Immature natural killer cell (primary cell): ENCODE measurements at regions not wholly inside any gene's neighbourhood (a gene's known extent, or its start where the extent isn't known, plus 50 kb on each side); places are given as distances from the start of the nearest gene placed in this dataset.

Experiments used
- DNase-seq, 3 donors: peaks; one replicate each; pipeline ENCODE4 v3.0.0; 2022; ENCODE audit warnings: mixed read lengths in 1 of 3
- H3K27ac Mint-ChIP-seq, 6 donors: one replicate each; pipeline ENCODE4 v1.8.0; 2020; ENCODE audit warnings: mixed read lengths in 6 of 6, mild to moderate bottlenecking in 5 of 6, inconsistent platforms in 4 of 6, moderate library complexity in 3 of 6
- H3K27me3 Mint-ChIP-seq, 3 donors: one replicate each; pipeline ENCODE4 v1.8.0; 2020 to 2021; ENCODE audit warnings: low read depth in 3 of 3, mild to moderate bottlenecking in 3 of 3, mixed read lengths in 3 of 3, moderate library complexity in 3 of 3, inconsistent platforms in 1 of 3
- H3K36me3 Mint-ChIP-seq, 3 donors: one replicate each; pipeline ENCODE4 v1.8.0; 2020; ENCODE audit warnings: mixed read lengths in 3 of 3, inconsistent platforms in 2 of 3, mild to moderate bottlenecking in 2 of 3
- H3K4me1 Mint-ChIP-seq, 2 donors: one replicate each; pipeline ENCODE4 v1.8.0; 2020; ENCODE audit warnings: inconsistent platforms in 2 of 2, mild to moderate bottlenecking in 2 of 2, mixed read lengths in 2 of 2, moderate library complexity in 1 of 2
- H3K4me3 Mint-ChIP-seq, 5 donors: one replicate each; pipeline ENCODE4 v1.8.0; 2020; ENCODE audit warnings: mild to moderate bottlenecking in 5 of 5, mixed read lengths in 5 of 5, inconsistent platforms in 3 of 5, moderate library complexity in 3 of 5
- H3K9me3 Mint-ChIP-seq, 6 donors: one replicate each; pipeline ENCODE4 v1.8.0; 2020; ENCODE audit warnings: mild to moderate bottlenecking in 6 of 6, mixed read lengths in 6 of 6, inconsistent platforms in 4 of 6, moderate library complexity in 3 of 6

GRCh38 chr3:31043184-31043819 is 148.8 kb upstream of the GADL1 start:
- no peak for DNase-seq
- Mint-ChIP-seq H3K4me3 (no peak overlapping the region), H3K27ac (no peak overlapping the region), H3K9me3 (peaks cover 2 to 15% (median 5%) of the 10 kb centered on the region in 6 donors), H3K4me1 (no peaks in the 10 kb centered on the region), H3K36me3 (peaks cover 0 to 3% (median 0%) of the 10 kb centered on the region in 3 donors), H3K27me3 (peaks cover 0 to 4% (median 2%) of the 10 kb centered on the region in 3 donors)

GRCh38 chr3:31047673-31048072 is 153.2 kb upstream of the GADL1 start:
- DNase-seq, result no peak
- H3K9me3 Mint-ChIP-seq, result peaks cover 2 to 11% (median 6%) of the 10 kb centered on the region in 6 donors
- H3K27me3 Mint-ChIP-seq, result peaks cover 0 to 4% (median 2%) of the 10 kb centered on the region in 3 donors
- no peaks in the 10 kb centered on the region for H3K4me1 Mint-ChIP-seq
- no peak overlapping the region for H3K4me3 Mint-ChIP-seq
- H3K27ac Mint-ChIP-seq, result no peak overlapping the region
- peaks cover 0 to 3% (median 0%) of the 10 kb centered on the region in 3 donors for H3K36me3 Mint-ChIP-seq

DNA sequence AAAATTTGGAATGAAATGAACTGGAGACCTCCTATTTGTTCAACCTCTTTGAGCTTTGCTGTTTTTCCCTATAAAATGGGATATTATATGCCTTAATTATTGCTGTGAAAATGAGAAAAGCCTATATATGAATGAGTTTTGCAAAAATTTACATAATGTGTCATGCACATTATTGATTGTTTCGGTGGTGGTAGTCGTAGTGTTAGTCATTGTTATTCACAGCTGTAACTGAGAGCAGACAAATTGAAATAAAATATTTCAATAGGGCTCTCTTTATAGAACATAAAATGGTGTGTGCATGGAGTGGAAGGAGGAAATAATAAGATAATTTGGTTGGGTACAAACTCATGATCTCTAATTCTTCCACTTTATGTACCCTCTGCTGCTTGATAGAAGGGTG is 153.7 kb upstream of the GADL1 start:
- peaks cover 0 to 9% (median 4%) of the 10 kb centered on the region in 6 donors for H3K9me3 Mint-ChIP-seq
- DNase-seq, result no peak
- H3K27ac Mint-ChIP-seq, result no peak overlapping the region
- H3K4me3 Mint-ChIP-seq, result no peak overlapping the region
- H3K27me3 Mint-ChIP-seq, result peaks cover 0 to 4% (median 0%) of the 10 kb centered on the region in 3 donors
- H3K36me3 Mint-ChIP-seq, result peaks cover 0 to 3% (median 0%) of the 10 kb centered on the region in 3 donors
- no peaks in the 10 kb centered on the region for H3K4me1 Mint-ChIP-seq

- H3K4me1 Mint-ChIP-seq, result no peaks in the 10 kb centered on the region
- no peak overlapping the region for H3K4me3 Mint-ChIP-seq
- H3K9me3 Mint-ChIP-seq, result peaks cover 0 to 9% (median 0%) of the 10 kb centered on the region in 6 donors
- no peak for DNase-seq
- no peaks in the 10 kb centered on the region for H3K36me3 Mint-ChIP-seq
- no peak overlapping the region for H3K27ac Mint-ChIP-seq
- peaks cover 0 to 4% (median 0%) of the 10 kb centered on the region in 3 donors for H3K27me3 Mint-ChIP-seq
Measured at GRCh38 chr3:31050296-31050695, 155.8 kb upstream of the GADL1 start.

- Mint-ChIP-seq H3K27ac (no peak overlapping the region), H3K4me3 (no peak overlapping the region), H3K9me3 (peaks cover 0 to 11% (median 0%) of the 10 kb centered on the region in 6 donors), H3K4me1 (no peaks in the 10 kb centered on the region), H3K27me3 (peaks cover 0 to 4% (median 0%) of the 10 kb centered on the region in 3 donors), H3K36me3 (no peaks in the 10 kb centered on the region)
- DNase-seq, result no peak
Measured at GRCh38 chr3:31051226-31051625, 156.8 kb upstream of the GADL1 start.

GRCh38 chr3:31053299-31053698 is 158.8 kb upstream of the GADL1 start:
- H3K27me3 Mint-ChIP-seq, result peaks cover 0 to 3% (median 2%) of the 10 kb centered on the region in 3 donors
- no peaks in the 10 kb centered on the region for H3K4me1 Mint-ChIP-seq
- peaks cover 0 to 13% (median 0%) of the 10 kb centered on the region in 6 donors for H3K9me3 Mint-ChIP-seq

DNA sequence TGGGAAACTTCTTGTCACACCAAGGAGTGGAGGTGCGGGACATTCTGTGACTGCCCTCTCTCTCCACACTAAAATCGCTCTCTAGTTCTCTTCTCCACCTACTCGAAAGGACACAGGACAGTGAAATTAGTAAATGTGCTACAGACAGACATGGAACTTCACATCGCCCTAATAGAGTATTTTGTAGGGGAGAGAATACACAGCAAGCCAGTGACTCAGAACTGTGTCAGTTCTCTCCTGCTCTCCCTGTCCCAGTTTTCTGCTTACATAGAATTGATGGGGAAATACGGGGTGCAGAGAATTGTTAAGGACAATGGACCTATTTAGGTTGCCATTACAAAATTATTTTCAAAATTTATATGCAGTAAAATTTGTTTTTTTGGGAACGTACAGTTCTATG is 159.6 kb upstream of the GADL1 start:
- Mint-ChIP-seq H3K9me3 (peaks cover 3 to 15% (median 5%) of the 10 kb centered on the region in 6 donors), H3K36me3 (no peaks in the 10 kb centered on the region), H3K27me3 (peaks cover 0 to 3% (median 2%) of the 10 kb centered on the region in 3 donors), H3K4me1 (no peaks in the 10 kb centered on the region), H3K27ac (no peak overlapping the region), H3K4me3 (no peak overlapping the region)
- DNase-seq, result no peak

More at GRCh38 chr3:31053299-31053698, 158.8 kb upstream of the GADL1 start:
- H3K27ac Mint-ChIP-seq, result no peak overlapping the region
- no peak overlapping the region for H3K4me3 Mint-ChIP-seq
- no peak for DNase-seq
- no peaks in the 10 kb centered on the region for H3K36me3 Mint-ChIP-seq

DNA sequence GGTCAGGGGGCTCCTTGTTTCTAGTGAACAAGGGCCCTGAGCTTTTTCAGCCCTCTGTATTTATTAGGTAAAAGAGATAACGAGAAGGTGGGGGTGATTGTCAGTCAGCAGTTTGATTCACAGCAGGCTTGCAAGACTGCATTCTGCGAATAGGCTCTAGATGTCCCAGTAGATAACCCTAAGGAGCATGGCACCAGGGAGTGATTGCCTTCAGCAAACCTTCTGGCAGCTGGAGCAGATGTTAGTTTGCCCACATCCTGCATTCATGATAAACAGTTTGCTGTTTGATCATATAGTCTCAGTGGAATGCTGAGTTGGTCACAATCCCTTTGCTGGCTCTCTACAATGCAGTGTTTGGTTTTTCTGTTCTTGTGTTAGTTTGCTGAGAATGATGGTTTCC is 161.3 kb upstream of the GADL1 start:
- Mint-ChIP-seq H3K9me3 (peaks cover 8 to 15% (median 10%) of the 10 kb centered on the region in 6 donors), H3K27me3 (peaks cover 2 to 3% (median 2%) of the 10 kb centered on the region in 3 donors), H3K36me3 (peaks cover 0 to 8% (median 0%) of the 10 kb centered on the region in 3 donors), H3K27ac (no peak overlapping the region), H3K4me3 (no peak overlapping the region), H3K4me1 (no peaks in the 10 kb centered on the region)
- no peak for DNase-seq

GRCh38 chr3:31057891-31058290 is 163.4 kb upstream of the GADL1 start:
- no peak overlapping the region for H3K27ac Mint-ChIP-seq
- peaks cover 2% of the 10 kb centered on the region in 3 donors for H3K27me3 Mint-ChIP-seq
- peaks cover 0 to 9% (median 3%) of the 10 kb centered on the region in 3 donors for H3K36me3 Mint-ChIP-seq
- no peak for DNase-seq
- no peak overlapping the region for H3K4me3 Mint-ChIP-seq
- no peaks in the 10 kb centered on the region for H3K4me1 Mint-ChIP-seq
- peaks cover 8 to 15% (median 10%) of the 10 kb centered on the region in 6 donors for H3K9me3 Mint-ChIP-seq

DNA sequence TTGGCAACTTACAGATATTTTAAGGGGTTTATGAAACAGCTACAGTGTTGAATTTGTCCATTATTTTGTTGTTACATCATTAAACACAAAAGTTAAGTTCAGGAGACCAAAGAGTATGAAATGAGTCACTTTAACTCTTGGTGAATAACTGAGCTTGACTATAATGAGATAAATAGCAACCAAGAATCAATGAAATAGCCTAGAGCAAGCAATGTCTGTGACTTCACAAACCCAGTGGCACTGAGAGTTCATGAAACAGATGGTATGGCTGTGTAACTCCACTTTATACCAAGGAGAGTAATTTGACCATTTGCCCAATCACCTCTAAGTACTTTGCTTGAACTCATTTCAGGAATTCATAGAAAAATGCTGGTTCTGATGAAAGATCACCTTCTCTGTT is 169.6 kb upstream of the GADL1 start:
- DNase-seq, result no peak
- H3K9me3 Mint-ChIP-seq, result peaks cover 5 to 8% (median 6%) of the 10 kb centered on the region in 6 donors
- no peak overlapping the region for H3K27ac Mint-ChIP-seq
- H3K36me3 Mint-ChIP-seq, result peaks cover 0 to 9% (median 3%) of the 10 kb centered on the region in 3 donors
- no peak overlapping the region for H3K4me3 Mint-ChIP-seq
- peaks cover 0 to 6% (median 2%) of the 10 kb centered on the region in 3 donors for H3K27me3 Mint-ChIP-seq
- H3K4me1 Mint-ChIP-seq, result no peaks in the 10 kb centered on the region

DNA sequence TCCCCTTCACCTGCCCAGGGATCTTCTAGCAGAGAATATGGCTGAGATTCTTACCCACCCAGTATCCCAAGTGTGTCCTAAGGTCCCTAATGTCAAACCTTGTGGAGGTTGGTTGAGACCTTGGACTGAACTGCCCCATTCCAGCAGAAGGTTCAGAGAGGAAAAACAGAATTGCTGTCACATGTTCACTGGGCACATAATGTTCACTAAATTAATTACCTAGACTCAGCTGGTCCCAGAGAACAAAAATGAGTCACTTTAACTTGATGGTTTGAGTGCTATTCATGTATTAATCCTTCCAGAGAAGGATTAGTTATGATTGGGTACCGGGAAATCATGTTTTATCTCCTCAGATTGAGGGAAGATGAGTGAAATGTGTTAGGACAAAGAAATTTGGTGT is 171.3 kb upstream of the GADL1 start:
- H3K27ac Mint-ChIP-seq, result no peak overlapping the region
- H3K4me1 Mint-ChIP-seq, result no peaks in the 10 kb centered on the region
- H3K27me3 Mint-ChIP-seq, result peaks cover 0 to 6% (median 0%) of the 10 kb centered on the region in 3 donors
- peaks cover 0 to 6% (median 0%) of the 10 kb centered on the region in 6 donors for H3K9me3 Mint-ChIP-seq
- peaks cover 0 to 3% (median 1%) of the 10 kb centered on the region in 3 donors for H3K36me3 Mint-ChIP-seq
- H3K4me3 Mint-ChIP-seq, result no peak overlapping the region
- DNase-seq, result no peak

GRCh38 chr3:31067004-31067403 is 172.5 kb upstream of the GADL1 start:
- no peak for DNase-seq
- H3K27me3 Mint-ChIP-seq, result peaks cover 0 to 6% (median 0%) of the 10 kb centered on the region in 3 donors
- no peak overlapping the region for H3K4me3 Mint-ChIP-seq
- H3K27ac Mint-ChIP-seq, result no peak overlapping the region
- H3K9me3 Mint-ChIP-seq, result peaks cover 0 to 4% (median 0%) of the 10 kb centered on the region in 6 donors
- peaks cover 0 to 3% (median 0%) of the 10 kb centered on the region in 3 donors for H3K36me3 Mint-ChIP-seq
- no peaks in the 10 kb centered on the region for H3K4me1 Mint-ChIP-seq

DNA sequence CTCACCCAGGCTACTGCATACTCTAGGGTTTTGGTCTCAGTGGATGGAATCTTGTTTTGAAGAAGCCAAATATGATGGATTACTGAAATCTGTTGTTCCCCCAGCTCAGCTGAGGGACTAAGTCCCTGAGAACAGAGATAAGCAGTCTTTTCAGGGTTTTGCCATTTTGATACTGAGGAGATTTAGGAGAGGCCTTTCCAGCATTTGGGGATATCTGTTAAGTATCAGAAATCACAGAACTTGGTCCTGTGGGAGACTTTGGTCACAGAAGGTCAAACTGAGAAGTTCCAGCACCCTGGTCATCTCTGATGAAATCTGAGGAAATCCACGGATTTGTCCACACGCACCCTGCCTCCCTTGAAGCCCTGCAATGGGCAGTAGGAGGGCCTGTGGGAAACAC is 181.0 kb upstream of the GADL1 start:
- Mint-ChIP-seq H3K27ac (no peak overlapping the region), H3K4me1 (no peaks in the 10 kb centered on the region), H3K27me3 (peaks cover 0 to 5% (median 2%) of the 10 kb centered on the region in 3 donors), H3K4me3 (no peak overlapping the region), H3K9me3 (no peaks in the 10 kb centered on the region), H3K36me3 (no peaks in the 10 kb centered on the region)
- DNase-seq, result no peak

DNA sequence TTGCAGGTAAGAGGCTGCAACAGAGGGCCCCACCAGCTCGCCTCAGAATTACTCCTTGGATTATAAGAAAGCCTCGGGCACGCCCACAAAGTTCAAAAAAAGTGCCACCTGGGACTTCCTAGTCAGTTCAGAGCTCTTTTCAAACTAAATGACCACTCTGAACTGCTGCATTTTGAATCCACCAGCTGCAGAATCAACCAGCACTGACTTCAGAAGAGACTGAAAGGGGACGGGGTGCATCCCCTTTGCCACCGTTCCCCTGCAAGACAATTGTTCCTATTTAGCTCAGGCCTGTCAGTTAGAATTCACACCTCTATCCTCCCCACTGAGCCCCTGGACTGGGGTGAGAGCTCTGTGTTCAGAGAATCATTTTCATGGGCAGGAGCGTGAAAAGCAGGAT is 181.4 kb upstream of the GADL1 start:
- Mint-ChIP-seq H3K9me3 (no peaks in the 10 kb centered on the region), H3K27ac (no peak overlapping the region), H3K36me3 (no peaks in the 10 kb centered on the region), H3K4me1 (no peaks in the 10 kb centered on the region), H3K4me3 (no peak overlapping the region), H3K27me3 (peaks cover 0 to 5% (median 2%) of the 10 kb centered on the region in 3 donors)
- DNase-seq, result no peak
